ENCODE measurements at regions not wholly inside any gene's neighbourhood (a gene's known extent, or its start where the extent isn't known, plus 50 kb on each side); places are given as distances from the start of the nearest gene placed in this dataset.

GRCh38 chr1:81254560-81254959 lies 546.2 kb upstream of the ADGRL2 start:
- Histone ChIP-seq H3K4me2 (ENCODE audit: low read depth, low read length) (no peak overlapping the region), H3K79me2 (ENCODE audit: insufficient read depth, low read length) (no peaks in the 10 kb centered on the region), H3K4me1 (ENCODE audit: insufficient read depth, low read length) (no peaks in the 10 kb centered on the region), H3K9ac (ENCODE audit: insufficient read depth, low read depth, low read length) (no peak overlapping the region), H2AFZ (ENCODE audit: low read length) (no peak overlapping the region), H4K20me1 (ENCODE audit: insufficient read depth, low read length) (no peaks in the 10 kb centered on the region), H3K9me3 (ENCODE audit: low read length) (peaks cover 54% of the 10 kb centered on the region), H3K4me3 (replicated peaks in 1 of 3; ENCODE audit: insufficient read depth in 1 of 3, low read depth in 2 of 3, low read length in 3 of 3) (no peak overlapping the region), H3K36me3 (replicated peaks in 1 of 2; ENCODE audit: control insufficient read depth in 1 of 2, insufficient read depth in 2 of 2, low read length in 2 of 2) (no peaks in the 10 kb centered on the region), H3K27ac (ENCODE audit: extremely low read length, insufficient read depth, low read length) (no peak overlapping the region), H3K27me3 (ENCODE audit: control insufficient read depth in 1 of 2, insufficient read depth in 2 of 2, low read length in 2 of 2) (no peaks in the 10 kb centered on the region)
- POLR2A ChIA-PET: no interaction called here
- no TSS peak for BruUV-seq (replicated peaks)
- WGBS (ENCODE audit: low lambda C conversion rate): 0% methylated on average over 2 of the region's 2 CpGs
- peak; percentile 1 for DNase-seq (ENCODE audit: low spot score)
- FAIRE-seq: no peak
- no peak for TF ChIP-seq ZMYM3 (CRISPR knock-in tag; IDR thresholded peaks at IDR 0.05)
- TF ChIP-seq ZNF550 (CRISPR knock-in tag; IDR thresholded peaks at IDR 0.05; ENCODE audit: borderline replicate concordance): no peak
- TF ChIP-seq PRDM15 (CRISPR knock-in tag; IDR thresholded peaks at IDR 0.05): no peak
- intact Hi-C loops (cut with micrococcal nuclease; ENCODE audit: unreplicated experiment) (no loop called here), in situ Hi-C loops (cut with HindIII; ENCODE audit: extremely low pct_ligation_motif_present, low pct_unique_long_range_greater_than_20kb) (no loop called here)
- CTCF ChIA-PET (ENCODE audit: low intra/inter-chr PET ratio, low total read pairs): no interaction called here
- peak; percentile 80 for ATAC-seq

- H3K27me3 ChIP-seq (ENCODE audit: control insufficient read depth in 1 of 2, insufficient read depth in 2 of 2, low read length in 2 of 2): no peaks in the 10 kb centered on the region
- no peak overlapping the region for H3K4me2 ChIP-seq (ENCODE audit: low read depth, low read length)
- H2AFZ ChIP-seq (ENCODE audit: low read length): no peak overlapping the region
- H3K4me1 ChIP-seq (ENCODE audit: insufficient read depth, low read length): no peaks in the 10 kb centered on the region
- H3K79me2 ChIP-seq (ENCODE audit: insufficient read depth, low read length): no peaks in the 10 kb centered on the region
- DNase-seq (ENCODE audit: low spot score): no peak
- WGBS (ENCODE audit: low lambda C conversion rate): 9% methylated on average over 2 of the region's 2 CpGs
- ChIA-PET CTCF (ENCODE audit: low intra/inter-chr PET ratio, low total read pairs) (no interaction called here), POLR2A (no interaction called here)
- no TSS peak for BruUV-seq (replicated peaks)
- peaks cover 49% of the 10 kb centered on the region for H3K9me3 ChIP-seq (ENCODE audit: low read length)
- peak; percentile 53; the same call in 1 of the 3 replicates for ATAC-seq
- in situ Hi-C loops (cut with HindIII; ENCODE audit: extremely low pct_ligation_motif_present, low pct_unique_long_range_greater_than_20kb) (no loop called here), intact Hi-C loops (cut with micrococcal nuclease; ENCODE audit: unreplicated experiment) (no loop called here)
- FAIRE-seq: no peak
- H3K4me3 ChIP-seq (replicated peaks in 1 of 3; ENCODE audit: insufficient read depth in 1 of 3, low read depth in 2 of 3, low read length in 3 of 3): no peak overlapping the region
- no peak overlapping the region for H3K9ac ChIP-seq (ENCODE audit: insufficient read depth, low read depth, low read length)
- H4K20me1 ChIP-seq (ENCODE audit: insufficient read depth, low read length): no peaks in the 10 kb centered on the region
- H3K27ac ChIP-seq (ENCODE audit: extremely low read length, insufficient read depth, low read length): no peak overlapping the region
- no peaks in the 10 kb centered on the region for H3K36me3 ChIP-seq (replicated peaks in 1 of 2; ENCODE audit: control insufficient read depth in 1 of 2, insufficient read depth in 2 of 2, low read length in 2 of 2)
- TF ChIP-seq GATAD2A (CRISPR knock-in tag; IDR thresholded peaks at IDR 0.05): no peak
- TF ChIP-seq GTF2F1 (IDR thresholded peaks at IDR 0.05; ENCODE audit: low read length): no peak
These were observed 546.7 kb upstream of the ADGRL2 start for GRCh38 chr1:81254068-81254467.

Measured in HepG2 (cell line).